SH-SY5Y (cell line): ENCODE measurements at regions not wholly inside any gene's neighbourhood (a gene's known extent, or its start where the extent isn't known, plus 50 kb on each side); places are given as distances from the start of the nearest gene placed in this dataset.

Experiments used
- GATA2 ChIP-seq: IDR thresholded peaks from 2 replicates; pipeline ENCODE4 v1.6.1; 2011; ENCODE audit warnings: mild to moderate bottlenecking, low read depth, low read length
- GATA3 ChIP-seq: IDR thresholded peaks from 2 replicates; pipeline ENCODE4 v1.6.1; 2011; ENCODE audit warnings: low read depth, mild to moderate bottlenecking, low read length, moderate library complexity

DNA sequence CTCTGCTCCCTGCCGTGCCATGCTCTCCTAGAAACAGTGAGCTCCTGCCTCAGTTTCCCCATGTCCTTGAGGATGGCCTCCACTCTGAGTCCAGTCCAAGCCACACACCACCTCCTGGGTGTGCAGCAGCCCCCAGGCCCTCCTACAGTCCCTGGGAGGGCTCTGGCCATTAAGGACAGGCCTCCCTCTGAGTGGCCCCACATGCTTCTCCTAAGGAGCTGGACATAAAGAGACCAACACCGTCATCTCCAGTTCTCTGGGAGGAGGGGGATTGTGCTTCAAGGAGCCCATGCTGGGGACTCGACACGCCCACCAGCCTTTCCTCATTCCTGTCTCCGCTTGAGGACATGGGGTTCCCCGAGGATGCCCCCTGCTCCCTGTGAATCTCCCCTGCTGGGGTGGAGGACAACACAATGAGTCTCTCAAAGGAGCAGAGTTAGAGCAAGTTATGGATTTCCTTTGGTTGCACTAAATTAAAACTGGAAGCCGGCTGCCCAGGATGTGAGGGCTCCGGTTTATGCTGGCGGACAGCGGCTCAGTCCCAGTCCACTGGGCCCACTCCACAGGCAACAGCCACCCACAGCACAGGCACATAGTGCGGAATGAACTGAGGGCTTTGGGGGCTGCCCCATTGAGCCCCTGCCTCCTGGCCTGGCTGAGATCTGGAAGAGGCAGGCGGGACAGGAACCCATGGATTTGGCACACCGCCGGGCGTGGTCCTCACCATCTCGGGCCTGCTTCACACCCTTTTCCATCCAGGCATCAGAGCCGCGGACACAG lies 165.6 kb upstream of the IQSEC1 start:
- TF ChIP-seq GATA2 (no peak), GATA3 (no peak)

DNA sequence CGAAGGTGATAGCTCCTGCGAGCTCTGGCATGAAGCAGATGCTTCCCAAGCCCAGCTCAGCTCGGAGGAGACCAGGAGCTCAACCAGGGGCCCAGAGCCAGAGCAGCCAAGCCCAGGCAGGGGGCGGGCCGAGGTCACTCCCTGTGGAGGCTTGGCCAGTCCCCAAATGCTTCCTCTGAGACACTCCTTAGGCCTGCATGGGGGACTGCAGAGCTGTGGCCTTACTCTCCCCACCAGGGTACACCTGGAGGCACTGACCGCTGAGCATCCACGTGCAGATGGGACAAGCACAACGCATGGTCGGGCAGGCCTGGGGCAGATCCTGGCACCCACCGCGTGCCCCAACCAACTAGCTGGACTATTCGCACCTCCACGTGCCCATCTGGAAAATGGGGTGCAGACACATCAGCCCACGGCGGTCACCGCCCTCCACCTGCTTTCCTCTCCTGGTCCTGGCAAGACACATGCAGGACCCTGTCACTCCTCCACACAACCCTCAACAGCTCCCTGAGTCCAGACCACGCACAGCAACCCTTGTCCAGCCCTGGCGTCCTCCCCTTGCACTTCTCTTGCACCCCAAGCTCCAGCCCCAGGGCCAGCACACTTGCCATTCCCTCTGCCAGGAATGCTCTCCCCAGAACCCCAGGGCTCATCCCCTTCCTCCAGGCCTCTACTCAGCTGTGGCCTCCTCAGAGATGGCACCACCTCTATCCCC lies 164.7 kb upstream of the IQSEC1 start:
- TF ChIP-seq GATA2 = no peak
- no peak for TF ChIP-seq GATA3

DNA sequence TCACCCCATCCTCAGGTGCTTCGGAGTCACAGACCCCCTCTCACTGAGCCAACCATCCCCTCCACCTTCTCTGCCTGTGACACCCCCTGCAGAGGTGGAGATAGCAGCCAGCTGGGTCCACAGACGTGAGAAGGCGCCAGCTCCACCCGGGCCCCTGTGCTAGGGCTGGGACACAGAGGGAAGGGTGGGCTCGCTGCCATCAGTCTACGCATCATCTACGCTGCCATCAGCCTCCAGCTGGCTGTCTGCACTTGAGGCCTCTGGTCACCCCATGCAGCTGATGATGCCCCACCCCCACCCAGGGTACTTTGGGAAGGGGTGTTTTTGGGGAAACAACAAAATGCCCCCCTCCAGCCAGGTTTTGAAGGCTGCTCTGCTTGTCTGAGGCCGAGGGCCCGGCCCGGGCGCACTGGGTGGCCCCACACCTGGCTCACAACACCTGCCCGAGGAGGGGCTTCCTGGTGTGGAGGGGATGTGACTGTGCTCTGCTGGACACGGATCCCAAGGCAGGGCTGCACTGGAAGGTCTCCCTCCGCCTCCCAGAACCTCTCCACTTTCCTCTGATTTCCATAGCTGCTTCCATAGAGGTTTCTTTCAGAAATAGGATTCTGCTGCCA lies 163.4 kb upstream of the IQSEC1 start:
- TF ChIP-seq GATA2 (no peak), GATA3 (no peak)

- TF ChIP-seq GATA2 (no peak), GATA3 (no peak)
Measured at GRCh38 chr3:13235897-13236296, 162.7 kb upstream of the IQSEC1 start.

DNA sequence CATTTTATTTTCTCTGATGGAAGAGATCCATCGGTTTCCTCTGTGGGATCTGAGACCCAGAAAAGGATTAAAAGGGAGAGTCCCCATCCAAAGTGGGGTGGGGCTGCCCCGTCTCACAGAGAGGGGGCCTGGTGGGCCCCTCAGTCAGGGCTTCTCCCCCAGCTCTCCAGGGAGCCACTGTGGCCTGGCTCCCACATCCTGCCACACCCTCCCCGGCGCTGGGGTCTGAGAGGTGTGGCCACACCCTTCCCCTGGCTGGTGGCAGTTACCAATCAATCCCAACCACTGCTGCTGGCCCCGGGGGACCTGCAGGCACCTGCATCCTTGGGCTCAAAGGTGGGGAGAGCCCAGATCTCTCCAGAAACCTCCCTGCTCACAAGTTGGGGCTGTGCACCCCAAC lies 161.8 kb upstream of the IQSEC1 start:
- no peak for TF ChIP-seq GATA2
- TF ChIP-seq GATA3 = no peak

DNA sequence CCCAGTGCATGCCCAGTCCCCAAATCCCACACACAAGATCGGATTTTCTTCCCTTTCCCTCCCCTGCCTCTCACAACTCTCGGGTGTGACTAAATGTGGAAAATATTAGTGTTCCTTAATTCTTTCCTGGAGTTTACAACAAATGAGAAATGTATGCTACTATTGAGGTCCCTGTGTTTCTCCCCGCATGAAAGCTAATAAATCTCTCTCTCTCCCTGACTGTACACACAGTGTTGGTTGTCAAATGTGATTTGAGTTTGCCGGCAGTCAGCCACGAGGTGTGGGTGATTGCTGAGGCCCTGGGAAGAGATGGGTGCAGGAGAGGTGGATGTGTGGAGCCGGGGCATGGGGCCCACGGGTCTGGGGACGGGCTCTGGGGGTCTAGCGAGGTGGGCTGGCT lies 161.4 kb upstream of the IQSEC1 start:
- TF ChIP-seq GATA2 = no peak
- no peak for TF ChIP-seq GATA3

DNA sequence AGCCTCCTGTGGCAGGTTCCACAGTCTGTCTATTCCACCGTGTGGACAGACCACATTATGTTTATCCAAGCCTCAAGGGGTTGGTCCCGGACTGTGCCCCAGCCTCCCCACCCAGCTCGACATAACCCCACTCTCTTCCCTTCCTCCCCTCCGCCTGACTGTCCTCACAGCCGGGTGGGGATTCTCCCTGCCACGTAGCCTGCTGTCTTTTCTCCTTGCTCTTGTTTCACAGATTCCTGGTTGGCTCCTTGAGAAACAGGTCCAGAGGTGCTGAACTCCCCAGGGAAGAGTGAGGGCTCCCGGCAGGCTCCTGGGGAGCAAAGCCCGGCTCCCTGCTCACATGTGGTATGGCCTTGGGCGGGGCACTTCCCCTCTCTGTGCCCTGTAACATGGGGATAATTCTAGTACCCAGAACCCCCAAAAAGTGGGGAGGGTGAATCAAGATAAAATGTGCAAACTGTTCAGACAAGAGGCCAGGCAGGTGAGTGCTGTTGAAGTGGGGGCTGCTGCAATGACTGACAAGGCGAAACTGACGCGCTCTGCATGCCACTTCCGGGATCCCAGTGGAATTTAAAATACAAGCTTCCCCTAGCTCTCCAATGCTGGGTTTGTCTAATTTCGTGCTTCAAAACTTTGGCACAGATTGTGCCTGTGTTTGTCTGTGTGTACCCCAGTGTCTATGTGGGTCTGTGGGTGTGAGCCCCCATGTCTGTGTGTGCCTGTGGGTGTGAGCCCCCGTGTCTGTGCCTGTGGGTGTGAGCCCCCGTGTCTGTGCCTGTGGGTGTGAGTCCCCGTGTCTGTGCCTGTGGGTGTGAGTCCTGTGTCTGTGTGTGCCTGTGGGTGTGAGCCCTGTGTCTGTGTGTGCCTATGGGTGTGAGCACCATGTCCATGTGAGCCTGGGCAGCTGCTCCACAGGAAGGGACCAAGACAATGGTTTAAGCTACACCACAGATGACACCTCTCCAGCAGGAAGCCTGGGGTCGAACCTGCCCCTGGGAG lies 160.6 kb upstream of the IQSEC1 start:
- TF ChIP-seq GATA2 (no peak), GATA3 (no peak)

DNA sequence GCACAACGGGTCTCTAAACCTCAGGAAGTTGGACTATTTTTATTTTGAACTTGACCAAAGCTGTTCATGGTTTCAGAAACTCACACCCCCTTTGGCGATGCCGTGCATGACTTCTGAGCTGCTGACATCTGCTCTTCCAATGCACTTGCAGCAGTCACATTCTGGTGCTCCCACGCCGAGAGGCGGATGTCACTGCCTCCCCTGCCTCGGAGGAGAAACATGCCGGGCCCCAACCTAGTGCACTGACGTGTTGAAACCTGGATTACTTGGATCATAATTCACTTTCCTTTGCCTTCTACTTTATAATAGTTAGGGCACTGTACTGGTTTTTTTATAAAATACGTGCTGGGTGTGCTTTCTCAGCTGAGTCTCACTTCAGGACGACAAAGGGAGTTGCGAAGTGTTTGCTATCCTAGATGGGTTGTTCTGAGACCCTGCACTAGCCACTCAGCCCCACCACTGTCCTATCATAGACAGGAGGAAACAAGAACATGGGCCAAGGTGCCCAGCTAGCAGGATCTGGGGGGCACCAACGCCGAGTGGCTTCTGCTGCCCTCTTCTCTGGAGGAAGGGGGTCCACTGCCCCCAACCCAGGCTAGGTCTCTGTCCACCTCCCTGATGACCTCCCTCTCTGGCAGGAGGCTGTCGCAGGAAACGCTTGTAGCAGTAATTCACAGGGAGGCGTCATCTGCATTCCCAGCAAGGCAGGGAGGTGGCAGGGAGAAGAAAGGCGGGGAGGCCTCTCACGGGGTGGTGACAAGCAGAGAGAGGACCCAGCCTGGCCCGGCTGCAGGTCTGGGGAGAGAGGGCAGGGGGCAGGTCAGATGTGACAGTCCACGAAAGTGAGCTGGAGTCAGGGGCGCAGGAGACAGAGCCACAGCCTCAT lies 158.8 kb upstream of the IQSEC1 start:
- TF ChIP-seq GATA3 (no peak), GATA2 (no peak)

DNA sequence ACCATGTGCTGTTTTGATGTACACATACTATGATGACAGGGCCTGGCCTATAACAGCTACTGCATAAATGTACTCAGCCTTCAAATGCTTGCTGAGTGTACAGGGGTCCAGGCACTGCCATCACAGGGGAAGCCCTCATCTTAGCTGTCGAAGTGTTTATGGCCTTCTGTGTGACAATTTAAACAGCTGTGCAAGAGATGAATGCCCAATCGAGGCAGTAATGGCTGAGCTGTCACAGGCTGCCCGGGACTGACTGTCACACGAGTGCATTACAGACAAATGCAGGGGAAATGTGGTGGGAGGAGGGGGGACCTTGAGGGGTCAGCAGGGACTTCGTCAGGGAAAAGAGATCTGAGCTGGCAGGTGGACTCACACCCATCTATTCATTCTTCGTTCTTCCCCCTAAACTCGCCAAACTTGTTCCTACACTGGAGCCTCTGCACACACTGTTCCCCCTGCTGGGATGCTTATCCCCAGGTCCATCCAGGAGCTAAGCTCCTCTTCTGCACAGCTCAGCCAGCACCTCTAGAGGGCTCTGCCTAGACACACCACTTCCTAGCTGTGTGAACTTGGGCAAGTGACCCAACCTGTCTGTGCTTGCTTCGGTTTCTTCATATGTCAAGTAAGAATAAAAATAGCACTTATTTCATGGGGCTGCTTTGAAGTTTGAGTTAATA lies 156.2 kb upstream of the IQSEC1 start:
- TF ChIP-seq GATA2 = no peak

DNA sequence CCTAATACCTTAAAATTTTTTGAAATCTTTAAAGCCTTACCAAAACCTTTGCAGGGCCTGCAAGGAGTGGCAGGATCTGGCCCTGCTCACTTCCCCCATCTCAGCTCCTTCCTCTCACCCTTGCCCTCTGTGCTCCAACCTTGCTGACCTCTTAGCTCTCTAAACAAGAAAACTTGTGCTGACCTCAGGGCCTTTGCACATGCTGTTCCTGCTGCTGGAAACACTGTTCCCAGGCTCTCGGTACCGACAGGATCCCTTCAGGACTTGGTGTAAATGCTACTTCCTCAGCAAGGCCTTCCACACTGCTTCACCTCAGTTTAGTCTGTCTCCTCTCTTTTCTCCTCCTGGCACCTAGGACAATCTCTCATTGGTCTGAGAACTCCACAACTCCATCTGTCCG lies 155.4 kb upstream of the IQSEC1 start:
- TF ChIP-seq GATA2 (no peak), GATA3 (no peak)

- no peak for TF ChIP-seq GATA3
- no peak for TF ChIP-seq GATA2
Measured at GRCh38 chr3:13227315-13228165, 154.3 kb upstream of the IQSEC1 start.
